ENCODE measurements at regions not wholly inside any gene's neighbourhood (a gene's known extent, or its start where the extent isn't known, plus 50 kb on each side); places are given as distances from the start of the nearest gene placed in this dataset.

DNA sequence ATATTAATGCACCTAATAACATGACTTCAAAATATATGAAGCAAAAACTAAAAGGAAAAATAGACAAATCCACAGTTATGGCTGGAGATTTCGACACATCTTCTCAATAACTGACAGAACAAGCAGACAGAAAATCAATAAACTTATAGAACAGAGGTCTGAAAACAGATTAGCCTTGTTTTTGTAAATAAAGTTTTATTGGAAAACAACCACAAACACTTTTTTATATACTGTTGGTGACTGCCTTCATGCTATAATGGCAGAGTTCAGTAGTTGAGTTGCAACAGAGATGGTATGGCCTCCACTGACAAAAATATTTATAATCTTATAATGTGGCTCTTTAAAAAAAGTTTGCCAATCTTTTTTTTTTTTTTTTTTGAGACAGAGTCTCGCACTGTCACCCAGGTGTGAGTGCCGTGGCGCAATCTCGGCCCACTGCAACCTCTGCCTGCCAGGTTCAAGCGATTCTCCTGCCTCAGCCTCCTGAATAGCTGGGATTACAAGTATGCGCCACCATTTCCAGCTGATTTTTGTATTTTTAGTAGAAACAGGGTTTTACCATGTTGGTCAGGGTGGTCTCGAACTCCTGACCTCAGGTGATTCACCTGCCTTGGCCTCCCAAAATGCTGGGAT, 52.2 kb upstream of the GATA2 start:
- TF ChIP-seq, protein P1, sequence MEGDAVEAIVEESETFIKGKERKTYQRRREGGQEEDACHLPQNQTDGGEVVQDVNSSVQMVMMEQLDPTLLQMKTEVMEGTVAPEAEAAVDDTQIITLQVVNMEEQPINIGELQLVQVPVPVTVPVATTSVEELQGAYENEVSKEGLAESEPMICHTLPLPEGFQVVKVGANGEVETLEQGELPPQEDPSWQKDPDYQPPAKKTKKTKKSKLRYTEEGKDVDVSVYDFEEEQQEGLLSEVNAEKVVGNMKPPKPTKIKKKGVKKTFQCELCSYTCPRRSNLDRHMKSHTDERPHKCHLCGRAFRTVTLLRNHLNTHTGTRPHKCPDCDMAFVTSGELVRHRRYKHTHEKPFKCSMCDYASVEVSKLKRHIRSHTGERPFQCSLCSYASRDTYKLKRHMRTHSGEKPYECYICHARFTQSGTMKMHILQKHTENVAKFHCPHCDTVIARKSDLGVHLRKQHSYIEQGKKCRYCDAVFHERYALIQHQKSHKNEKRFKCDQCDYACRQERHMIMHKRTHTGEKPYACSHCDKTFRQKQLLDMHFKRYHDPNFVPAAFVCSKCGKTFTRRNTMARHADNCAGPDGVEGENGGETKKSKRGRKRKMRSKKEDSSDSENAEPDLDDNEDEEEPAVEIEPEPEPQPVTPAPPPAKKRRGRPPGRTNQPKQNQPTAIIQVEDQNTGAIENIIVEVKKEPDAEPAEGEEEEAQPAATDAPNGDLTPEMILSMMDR (conservative IDR thresholded peaks at IDR 0.05), result no peak
- TF ChIP-seq EZH2 (IDR thresholded peaks at IDR 0.05; ENCODE audit: low read depth), result no peak

Measured in PC-9 (cell line).